ENCODE measurements at regions not wholly inside any gene's neighbourhood (a gene's known extent, or its start where the extent isn't known, plus 50 kb on each side); places are given as distances from the start of the nearest gene placed in this dataset.
"Not testable (repeated sequence)": the region's sequence is repeated elsewhere in the genome, so short reads cannot be mapped to it uniquely, and the experiment has no call there.

- no peak for FAIRE-seq
Observed at GRCh38 chr1:90282811-90283210, 287.9 kb downstream of the ZNF326 start.

DNA sequence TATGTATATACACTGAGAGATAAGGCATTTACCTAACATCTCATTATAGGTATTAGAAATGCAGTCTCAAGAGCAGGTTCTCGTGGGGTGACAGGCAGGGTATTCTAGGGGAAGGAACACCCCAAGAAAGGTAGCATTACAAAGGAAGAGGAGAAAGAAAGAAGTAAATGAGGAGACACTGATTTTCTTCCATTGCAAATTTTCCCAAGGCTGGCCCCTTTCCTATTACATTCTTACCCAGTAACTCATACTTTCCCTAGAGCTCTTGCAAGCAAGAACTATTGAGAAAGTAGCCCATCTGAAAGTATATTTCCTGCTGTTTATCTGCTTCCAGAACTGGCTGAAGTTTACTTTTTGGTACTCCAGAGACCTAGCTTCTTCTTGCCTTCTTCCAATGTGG, 287.0 kb downstream of the ZNF326 start:
- FAIRE-seq: not testable (repeated sequence)

- FAIRE-seq: no peak
Observed at GRCh38 chr1:90277270-90277669, 282.4 kb downstream of the ZNF326 start.

GRCh38 chr1:90274376-90274775, 279.5 kb downstream of the ZNF326 start:
- FAIRE-seq: no peak

DNA sequence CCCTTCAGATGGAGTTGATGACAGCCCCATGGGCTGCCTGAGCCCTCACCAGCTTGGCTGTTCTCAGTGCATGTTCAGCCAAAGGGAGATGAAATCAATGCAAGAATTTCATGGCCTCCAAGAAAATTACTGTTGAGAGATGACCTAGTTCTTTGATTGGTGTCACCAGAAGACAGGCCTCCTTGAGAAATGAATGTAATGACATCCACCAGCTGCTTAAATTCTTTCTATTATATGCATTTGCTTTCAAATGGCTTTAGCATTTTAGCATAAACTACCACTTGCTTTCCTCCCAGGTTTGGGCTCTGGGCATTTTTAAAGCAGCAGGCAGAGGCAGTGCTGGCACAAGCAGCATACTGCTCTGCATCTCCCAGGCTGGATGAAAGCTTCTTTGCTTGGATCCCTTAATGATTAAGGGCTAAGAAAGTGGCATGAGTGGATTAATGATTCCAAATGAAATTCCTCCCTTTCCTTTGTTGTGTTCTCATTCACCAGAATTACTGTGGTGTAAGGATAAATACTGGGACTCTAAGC, 278.4 kb downstream of the ZNF326 start:
- FAIRE-seq: no peak

DNA sequence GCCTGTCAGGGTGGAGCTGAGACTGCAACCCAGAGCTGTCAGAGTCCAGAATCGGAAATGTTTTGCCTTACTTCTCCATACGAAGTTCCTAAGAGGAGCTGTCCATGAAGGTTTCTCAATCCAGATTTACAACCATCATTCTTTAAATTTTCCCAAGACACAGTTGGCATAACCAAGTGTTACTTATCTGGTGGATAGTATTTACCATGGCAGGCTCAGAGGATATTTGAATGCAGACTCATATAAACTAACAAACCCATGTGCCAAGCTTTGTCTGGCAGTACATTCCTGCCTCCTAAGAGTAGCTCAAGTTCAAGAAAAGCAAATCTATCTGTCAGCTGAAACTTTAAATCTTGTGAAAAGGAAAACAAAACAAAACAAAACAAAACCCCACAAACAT, 267.9 kb downstream of the ZNF326 start:
- FAIRE-seq: no peak

DNA sequence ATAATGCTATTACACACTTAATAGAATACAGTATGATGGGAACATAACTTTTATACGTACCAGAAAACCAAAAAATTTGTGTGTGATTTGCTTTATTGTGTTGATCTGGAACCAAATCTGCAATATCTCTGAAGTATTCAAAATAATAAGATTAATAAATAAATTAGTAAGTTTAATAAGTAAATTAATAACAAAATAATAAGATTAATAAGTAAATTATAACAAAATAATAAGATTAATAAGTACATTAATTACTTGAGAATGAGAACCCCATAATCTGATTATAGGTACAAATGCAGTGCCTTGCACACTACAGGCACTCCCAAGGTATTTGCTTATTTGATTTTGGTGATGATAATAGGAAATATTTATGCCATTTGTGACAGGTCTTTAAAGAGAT, 267.4 kb downstream of the ZNF326 start:
- no peak for FAIRE-seq

GRCh38 chr1:90246069-90246468, 251.2 kb downstream of the ZNF326 start:
- FAIRE-seq: no peak

- FAIRE-seq: no peak
Observed at GRCh38 chr1:90236493-90236892, 241.6 kb downstream of the ZNF326 start.

DNA sequence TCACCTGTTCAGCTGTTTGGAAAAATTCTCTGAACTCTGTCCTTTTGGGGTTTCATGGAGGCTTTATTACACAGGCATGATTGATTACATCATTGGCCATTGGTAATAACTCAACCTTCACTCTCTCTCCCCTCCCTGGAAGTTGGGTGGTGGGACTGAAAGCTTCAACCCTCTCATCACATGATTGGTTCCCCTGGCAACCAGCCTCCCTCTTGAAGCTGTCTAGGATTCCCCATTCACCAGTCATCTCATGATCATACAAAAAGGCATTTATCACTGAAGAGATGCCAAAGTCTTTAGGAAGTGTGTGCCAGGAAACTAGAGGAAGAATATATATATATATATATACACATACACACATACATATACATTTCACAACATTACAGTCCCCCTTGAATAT, 228.5 kb downstream of the ZNF326 start:
- no peak for FAIRE-seq

DNA sequence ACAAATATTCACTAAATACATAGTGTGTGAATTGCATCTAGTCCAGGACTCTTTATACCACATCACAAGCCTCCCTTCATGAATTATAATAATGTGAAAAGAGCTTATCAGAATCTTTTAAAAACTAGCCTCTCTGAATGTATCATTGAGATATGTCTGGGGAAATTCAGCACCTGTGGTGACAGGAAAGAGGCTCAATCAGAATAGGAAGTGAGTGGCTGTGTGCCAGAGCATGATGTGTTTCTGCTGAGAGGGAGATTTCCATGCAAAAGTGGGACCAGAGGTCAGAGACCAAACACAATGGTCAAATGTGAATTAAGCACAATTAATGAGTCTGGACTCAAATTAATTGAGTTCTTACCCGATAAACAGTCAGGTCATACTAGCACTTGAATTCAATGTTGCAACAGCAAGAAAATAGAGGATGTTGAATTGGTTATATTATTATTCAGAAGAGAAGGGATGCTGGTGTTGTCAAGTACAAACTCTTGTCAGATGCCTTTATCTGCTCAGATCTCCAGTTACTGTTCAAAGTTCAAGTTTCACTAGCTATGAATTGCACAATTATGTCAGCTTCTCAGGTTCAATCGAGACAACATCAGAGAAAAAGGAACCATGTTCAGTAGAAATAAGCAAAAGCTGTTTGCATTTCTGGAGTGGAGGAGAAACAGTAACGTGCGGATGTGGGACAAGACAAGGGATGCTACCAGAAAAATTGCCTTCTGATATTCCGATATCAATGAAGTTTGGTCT, 226.2 kb downstream of the ZNF326 start:
- no peak for FAIRE-seq

DNA sequence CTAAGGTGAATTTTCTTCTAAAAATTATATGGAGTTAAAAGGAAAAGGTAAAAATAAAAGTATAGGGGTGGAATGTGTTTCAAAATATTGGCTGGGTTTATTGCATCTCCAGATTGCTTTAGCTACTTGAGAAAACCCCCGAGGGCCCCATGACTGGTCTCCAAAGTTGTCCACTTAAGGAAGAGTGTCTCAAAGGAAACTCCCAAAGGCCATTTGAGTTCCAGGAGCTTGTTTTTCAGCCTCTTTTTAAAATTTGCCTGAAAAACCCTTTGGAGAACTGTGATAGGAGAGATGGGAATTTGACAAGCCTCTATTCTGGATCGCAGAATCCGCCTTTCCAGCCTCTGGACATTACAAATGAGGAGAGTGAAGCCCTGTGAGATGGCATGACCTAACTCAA, 225.6 kb downstream of the ZNF326 start:
- no peak for FAIRE-seq

DNA sequence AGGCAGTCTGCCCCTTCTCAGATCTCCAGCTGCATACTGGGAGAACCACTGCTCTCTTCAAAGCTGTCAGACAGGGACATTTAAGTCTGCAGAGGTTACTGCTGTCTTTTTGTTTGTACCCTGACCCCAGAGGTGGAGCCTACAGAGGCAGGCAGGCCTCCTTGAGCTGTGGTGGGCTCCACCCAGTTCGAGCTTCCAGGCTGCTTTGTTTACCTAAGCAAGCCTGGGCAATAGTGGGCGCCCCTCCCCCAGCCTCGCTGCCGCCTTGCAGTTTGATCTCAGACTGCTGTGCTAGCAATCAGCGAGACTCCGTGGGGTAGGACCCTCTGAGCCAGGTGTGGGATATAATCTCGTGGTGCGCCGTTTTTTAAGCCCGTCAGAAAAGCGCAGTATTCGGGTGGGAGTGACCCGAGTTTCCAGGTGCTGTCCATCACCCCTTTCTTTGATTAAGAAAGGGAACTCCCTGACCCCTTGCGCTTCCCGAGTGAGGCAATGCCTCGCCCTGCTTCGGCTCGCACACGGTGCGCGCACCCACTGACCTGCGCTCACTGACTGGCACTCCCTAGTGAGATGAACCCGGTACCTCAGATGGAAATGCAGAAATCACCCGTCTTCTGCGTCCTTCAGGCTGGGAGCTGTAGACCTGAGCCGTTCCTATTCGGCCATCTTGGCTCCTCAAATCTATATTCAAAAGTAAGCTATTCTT, 224.4 kb downstream of the ZNF326 start:
- FAIRE-seq: not testable (repeated sequence)

- FAIRE-seq: no peak
Observed at GRCh38 chr1:90210633-90211491, 216.0 kb downstream of the ZNF326 start.

- no peak for FAIRE-seq
Observed at GRCh38 chr1:90208949-90209348, 214.0 kb downstream of the ZNF326 start.

DNA sequence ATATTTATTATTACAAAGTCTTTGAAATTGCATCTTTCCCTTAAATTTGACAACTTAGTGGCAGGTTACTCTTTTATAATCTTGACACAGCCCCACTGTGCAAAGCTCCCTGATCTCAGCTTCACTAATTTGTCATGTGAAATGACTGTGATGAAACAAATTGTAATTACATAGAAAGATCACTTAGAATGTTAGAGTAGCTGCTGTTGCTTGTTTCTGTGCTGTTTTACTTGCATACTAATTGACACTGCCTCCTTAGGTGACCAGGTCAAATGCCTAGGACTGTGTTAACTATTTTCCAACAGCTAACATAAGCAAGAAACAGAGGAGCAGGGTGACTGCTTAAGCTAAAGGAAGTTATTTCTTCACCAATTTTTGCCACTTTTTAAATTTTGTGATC, 211.3 kb downstream of the ZNF326 start:
- FAIRE-seq: no peak

GRCh38 chr1:90204780-90205179, 209.9 kb downstream of the ZNF326 start:
- FAIRE-seq: no peak

GRCh38 chr1:90204023-90204590, 209.2 kb downstream of the ZNF326 start:
- FAIRE-seq: no peak

DNA sequence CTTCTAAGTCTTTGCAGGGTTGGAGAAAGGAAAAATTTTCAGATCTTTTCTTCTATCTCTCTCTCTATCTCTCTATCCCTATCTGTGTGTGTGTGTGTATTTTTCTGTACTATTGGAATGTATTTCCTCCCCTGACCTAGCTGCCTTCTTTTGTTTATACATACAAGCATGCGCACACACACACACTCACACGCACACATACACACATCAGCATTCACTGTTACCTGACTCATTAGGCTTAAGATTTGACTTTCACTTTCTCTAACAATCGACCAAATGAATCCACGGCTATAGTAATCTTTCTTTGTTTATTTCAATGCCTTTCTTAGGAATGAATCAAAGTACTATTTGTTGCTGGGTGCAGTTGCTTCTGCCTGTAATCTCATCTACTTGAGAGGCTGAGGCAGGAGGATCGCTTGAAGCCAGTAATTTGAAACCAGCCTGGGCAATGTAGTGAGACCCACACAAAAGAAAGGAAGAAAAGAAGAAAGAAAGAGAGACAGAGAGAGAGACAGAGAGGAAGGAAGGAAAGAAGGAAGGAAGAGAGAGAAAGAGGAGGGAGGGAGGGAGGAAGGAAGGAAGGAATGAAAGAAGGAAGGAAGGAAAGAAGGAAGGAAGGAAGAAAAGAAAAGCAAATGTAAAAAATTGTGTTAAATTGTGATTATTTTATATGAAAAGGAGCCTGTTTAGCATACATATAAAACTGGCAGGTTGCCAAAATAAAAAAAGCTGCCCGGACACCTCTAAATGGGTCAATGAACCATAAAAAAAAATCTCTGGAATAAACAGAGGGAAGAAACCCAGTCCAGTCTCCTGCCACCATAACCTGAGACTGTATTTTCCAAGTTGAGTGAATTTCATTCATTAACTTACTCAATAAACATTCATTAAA, 206.8 kb downstream of the ZNF326 start:
- FAIRE-seq: no peak

DNA sequence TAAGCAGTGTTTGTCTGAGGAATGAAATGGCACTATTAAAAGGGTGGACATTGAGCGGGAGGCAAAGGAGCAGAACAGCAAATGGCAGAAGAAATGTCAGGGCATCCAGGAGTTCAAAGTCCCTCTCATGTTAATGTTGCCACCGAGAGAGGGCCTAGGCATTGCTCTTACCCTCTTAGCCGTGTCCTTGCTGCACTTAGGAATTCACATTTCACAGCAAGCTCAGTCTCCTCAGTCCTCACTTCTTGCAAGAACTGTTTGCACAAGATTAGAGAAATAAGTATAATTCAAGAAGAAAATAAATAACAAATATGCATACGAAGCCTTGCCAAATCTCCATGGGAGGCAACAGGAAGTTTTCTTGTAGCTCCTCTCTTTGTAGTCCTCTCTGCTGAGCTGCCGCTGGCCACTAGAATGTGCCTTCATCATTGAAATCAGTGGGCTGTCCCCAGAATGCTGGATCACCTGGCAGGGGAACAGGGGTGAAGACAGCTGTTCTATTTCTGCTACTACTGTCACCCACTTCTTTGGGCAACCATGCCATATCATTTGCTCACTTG, 205.8 kb downstream of the ZNF326 start:
- no peak for FAIRE-seq

DNA sequence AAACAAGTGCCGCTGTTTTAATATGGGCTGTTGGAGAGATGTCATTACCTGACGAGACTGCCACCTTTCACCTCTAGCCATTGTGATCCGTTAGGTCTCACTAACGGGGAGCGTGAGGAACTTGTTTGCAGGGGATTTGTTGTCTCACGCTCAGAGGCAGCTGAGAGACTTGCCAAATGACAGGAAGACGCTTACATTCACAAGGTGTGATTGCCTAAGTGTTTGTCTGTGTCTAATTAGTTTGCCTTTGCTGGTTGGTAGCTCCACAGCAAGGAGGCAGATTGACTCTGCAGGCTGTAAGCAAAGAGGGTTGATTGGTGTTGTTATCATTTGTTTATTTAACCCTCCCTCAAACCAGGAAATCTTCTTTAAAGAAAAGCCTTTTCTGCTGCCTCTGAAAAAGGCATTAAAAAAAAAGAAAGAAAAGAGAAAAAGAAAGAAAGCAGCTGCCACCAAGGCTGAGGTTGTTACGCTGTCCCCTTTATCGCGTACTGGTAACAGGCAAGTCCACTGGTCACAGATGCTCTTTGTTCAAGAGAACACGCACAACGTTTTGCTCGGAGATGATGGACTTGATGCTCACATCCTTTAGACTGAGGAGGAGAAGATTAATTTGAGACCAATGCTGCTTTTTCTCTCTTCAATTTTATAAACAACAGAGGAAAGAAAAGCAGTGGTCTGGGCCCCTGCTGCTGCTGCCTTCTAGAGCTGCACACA, 203.9 kb downstream of the ZNF326 start:
- no peak for FAIRE-seq

Measured in TTC549 (cell line).